NCI-H1092 (cell line): ENCODE measurements at regions not wholly inside any gene's neighbourhood (a gene's known extent, or its start where the extent isn't known, plus 50 kb on each side); places are given as distances from the start of the nearest gene placed in this dataset.
"Not testable (repeated sequence)": the region's sequence is repeated elsewhere in the genome, so short reads cannot be mapped to it uniquely, and the experiment has no call there.

Experiments used
- DNase-seq: peaks from one replicate; lab custom pipeline; 2025; lab: John Stamatoyannopoulos, UW

GRCh38 chr18:51330739-51331138 is 133.3 kb upstream of the MEX3C start:
- no peak for DNase-seq

GRCh38 chr18:51337406-51337805 is 139.9 kb upstream of the MEX3C start:
- no peak for DNase-seq

DNA sequence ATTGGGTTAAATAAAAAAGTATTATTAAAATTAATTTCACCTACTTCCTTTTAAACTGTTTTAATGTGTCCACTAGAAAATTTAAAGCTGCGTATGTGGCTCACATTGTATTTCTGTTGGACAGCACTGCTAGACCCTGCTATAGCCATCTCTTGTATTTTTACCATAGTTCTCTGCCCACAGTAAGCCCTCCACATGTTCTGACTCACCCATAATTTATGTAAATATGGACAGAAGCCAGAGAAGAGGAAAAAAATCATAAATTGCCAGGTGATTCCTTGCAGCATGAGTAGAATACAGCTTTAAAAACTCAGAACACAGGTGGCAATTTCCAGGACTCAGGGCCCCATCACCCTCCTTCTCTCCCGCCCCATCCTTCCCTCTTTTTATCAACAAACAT is 142.4 kb upstream of the MEX3C start:
- no peak for DNase-seq

DNA sequence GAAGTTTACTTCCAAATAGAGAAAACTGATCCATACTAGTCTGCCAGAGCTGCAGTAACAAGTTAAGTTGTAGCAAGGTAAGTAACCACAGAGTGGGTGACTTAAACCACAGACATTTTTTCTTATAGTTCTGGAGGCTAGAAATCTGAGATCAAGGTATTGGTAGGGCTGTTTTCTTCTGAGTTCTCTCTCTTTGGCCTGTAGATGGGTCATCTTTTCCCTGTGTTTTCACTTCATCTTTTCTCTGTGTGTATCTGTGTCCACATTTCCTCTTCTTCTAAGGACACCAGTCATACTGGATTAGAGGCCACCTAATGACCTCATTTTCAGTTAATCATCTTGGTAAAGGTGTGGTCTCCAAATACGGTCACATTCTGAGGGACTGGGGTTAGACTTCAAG is 142.9 kb upstream of the MEX3C start:
- no peak for DNase-seq

DNA sequence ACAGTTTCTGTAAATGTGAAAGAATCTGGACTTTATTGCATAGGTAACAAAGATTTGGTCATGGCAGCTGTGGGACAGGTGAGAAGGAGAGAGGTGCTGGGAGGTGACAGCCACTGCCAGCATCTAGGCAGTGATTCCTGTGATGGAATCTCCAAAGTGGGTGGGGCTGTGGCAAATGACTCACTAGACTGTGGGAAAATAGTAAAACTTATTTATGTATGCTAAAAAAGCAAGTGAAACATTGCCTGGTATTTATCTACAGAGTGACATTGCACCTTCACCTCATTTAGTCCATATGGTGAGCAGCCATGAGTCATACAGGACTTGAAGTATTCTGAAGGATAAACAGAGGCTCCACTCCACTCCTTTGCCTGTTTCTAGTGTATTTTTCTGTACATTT is 145.3 kb upstream of the MEX3C start:
- DNase-seq, result no peak

DNA sequence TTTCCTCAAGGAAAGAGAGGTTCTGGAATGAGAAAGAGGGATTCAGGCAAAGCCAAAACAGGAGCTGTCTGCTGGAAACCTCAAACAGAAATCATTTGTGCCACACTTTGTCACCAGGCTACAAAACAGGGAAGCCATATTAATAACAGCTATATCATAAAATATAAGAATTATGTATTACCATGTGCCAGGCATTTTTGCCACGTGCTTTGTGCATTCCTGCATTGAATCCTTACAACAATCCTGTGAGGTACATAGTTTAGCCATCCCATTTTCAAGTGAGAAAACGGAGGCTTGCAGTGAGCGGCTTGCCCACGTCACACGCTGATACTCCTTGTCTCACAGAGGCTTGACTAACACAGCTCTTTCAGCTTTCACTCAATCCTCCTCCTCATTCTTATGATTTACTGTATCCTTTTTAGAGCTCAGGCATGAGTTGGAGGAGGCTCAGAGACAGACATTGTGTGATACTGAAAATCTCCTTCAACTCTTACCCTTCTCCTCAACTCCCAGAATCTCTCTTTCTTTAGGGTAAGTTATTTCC is 148.4 kb upstream of the MEX3C start:
- no peak for DNase-seq

- DNase-seq, result no peak
Observed at GRCh38 chr18:51346404-51346803, 148.9 kb upstream of the MEX3C start.

- no peak for DNase-seq
Observed at GRCh38 chr18:51350081-51350480, 152.6 kb upstream of the MEX3C start.

DNA sequence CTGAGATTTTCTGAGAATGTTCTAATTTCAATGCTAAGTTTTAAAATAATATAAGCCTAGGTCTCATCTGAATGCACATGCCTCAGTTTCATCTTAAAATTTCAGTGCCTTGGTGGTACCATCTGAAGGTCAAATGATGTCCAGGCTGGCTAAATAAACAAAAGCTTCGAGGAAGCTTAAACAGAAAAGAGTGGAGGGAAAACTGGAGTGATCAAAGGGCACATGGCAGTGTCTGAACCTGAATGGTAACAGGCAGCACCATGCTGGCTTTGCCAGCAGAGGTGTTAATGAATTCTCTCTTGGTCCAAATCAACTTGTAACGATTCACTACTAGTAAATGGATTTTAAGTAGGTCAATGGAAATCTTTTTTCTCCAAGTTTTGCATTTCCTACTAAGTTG is 158.4 kb upstream of the MEX3C start:
- DNase-seq, result no peak

DNA sequence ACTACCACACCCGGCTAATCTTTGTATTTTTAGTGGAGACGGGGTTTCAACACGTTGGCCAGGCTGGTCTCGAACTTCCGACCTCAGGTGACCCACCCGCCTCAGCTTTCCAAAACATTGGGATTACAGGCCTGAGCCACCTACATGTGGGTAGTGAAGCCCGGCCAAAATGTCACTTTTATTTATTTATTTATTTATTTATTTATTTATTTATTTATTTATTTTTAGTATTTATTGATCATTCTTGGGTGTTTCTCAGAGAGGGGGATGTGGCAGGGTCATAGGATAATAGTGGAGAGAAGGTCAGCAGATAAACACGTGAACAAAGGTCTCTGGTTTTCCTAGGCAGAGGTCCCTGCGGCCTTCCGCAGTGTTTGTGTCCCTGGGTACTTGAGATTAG is 162.8 kb upstream of the MEX3C start:
- DNase-seq, result not testable (repeated sequence)

DNA sequence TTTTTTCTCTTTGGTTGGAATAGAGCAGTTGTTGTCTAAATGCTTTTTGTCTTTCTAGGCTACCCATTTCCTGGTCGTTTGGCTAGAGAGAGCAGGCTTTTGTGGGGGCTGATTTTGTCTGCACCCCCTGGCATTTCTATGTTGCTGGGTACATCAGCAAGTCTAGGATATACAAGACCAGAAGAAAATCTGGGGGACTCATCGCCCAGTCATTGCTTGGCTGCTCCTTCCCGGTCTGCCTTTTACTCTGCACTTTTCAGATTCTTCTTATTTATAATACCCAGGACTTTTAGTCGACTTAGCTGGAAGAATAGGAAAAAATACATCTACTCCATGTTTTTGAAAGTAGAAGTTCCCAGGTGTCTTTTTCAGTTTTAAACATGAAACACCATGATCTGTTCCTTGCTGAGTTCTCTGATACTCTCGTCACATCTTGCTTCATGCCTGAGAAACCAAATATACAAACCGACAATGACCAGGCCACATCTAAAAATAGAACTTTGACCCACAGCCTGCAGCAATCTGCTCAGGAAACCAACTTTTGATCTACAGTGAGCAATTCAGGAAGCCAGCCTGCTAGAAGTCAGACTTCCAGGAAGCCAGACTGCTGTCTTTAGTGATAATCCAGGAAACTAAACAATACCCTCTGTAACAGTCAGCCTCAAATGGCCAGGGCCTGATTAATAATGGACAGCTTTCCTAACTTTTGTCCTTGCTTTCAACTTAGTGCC is 163.8 kb upstream of the MEX3C start:
- DNase-seq, result no peak

GRCh38 chr18:51363384-51363783 is 165.9 kb upstream of the MEX3C start:
- no peak for DNase-seq

- no peak for DNase-seq
Observed at GRCh38 chr18:51370996-51371395, 173.5 kb upstream of the MEX3C start.

- no peak for DNase-seq
Observed at GRCh38 chr18:51371929-51372328, 174.4 kb upstream of the MEX3C start.

GRCh38 chr18:51382081-51382480 is 184.6 kb upstream of the MEX3C start:
- no peak for DNase-seq

DNA sequence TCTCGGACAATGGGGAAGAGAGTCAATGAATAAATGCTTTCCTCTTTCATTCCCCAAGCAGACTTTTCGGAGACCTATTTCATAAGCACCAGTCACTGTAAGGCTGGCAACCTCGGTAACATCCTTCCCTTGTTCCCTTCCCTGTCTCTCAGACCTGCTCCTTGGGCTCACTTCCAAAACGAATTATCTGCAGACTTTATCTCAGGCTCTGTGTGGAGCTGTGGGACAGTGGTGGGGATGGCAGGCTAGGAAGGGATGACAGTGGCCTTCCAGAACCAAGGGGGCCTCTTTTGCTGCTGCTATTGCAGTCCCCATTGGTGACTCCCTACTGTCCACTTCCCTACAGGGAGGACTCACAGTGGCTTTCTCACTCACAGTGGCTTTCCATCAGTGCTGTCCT is 185.6 kb upstream of the MEX3C start:
- no peak for DNase-seq

GRCh38 chr18:51383711-51384110 is 186.2 kb upstream of the MEX3C start:
- no peak for DNase-seq

GRCh38 chr18:51385270-51385669 is 187.8 kb upstream of the MEX3C start:
- no peak for DNase-seq

- DNase-seq, result no peak
Observed at GRCh38 chr18:51390702-51391101, 193.2 kb upstream of the MEX3C start.

DNA sequence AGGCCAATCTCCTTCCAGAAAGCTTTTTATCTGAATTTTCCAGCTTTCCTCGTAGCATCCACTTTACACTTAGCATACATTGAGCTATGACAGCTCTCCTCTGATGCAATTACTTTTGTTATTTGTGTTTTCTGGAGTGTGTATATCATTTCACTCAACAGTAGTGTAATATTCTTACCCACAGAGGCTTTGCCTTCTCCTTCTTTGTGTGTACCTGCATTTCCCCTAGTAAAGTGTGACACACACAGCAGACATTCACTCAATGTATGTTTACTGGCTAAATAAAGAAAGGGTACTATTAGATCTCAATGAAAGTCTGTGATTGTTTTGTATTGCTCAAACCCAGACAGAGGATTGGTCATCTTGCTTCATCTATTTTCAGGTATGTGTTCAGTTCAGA is 193.7 kb upstream of the MEX3C start:
- no peak for DNase-seq

- no peak for DNase-seq
Observed at GRCh38 chr18:51391731-51392130, 194.2 kb upstream of the MEX3C start.

DNA sequence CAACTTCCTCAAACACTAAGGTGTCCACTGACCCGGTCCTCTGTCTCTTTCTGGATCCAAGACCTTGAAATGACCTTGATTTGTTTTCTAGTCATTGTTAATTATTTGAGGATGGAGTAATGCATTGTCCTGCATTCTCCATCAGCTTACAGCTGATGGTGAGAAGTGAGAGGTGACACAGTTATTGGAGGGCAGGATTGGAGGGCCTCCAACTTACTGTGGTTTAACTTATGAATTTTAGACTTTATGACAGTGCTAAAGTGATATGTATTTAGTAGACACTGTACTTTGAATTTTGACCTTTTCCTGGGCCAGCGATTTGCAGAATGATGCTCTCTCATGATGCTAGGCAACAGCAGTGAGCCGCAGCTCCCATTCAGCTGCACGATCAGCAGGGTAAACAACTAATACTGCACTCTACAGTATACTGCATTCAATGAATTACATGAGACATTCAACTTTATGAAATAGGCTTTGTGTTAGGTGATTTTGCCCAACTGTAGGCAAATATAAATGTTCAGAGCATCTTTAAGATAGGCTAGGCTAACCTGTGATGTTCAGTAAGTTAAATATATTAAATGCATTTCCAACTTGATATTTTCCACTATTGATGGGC is 200.0 kb upstream of the MEX3C start:
- DNase-seq, result no peak

GRCh38 chr18:51398104-51398503 is 200.6 kb upstream of the MEX3C start:
- DNase-seq, result no peak
